ELR (cell line): ENCODE measurements at regions not wholly inside any gene's neighbourhood (a gene's known extent, or its start where the extent isn't known, plus 50 kb on each side); places are given as distances from the start of the nearest gene placed in this dataset.

Experiments used
- DNase-seq: peaks from one replicate; pipeline ENCODE4 v3.0.0-alpha.2; 2015; ENCODE audit warnings: low read depth

DNA sequence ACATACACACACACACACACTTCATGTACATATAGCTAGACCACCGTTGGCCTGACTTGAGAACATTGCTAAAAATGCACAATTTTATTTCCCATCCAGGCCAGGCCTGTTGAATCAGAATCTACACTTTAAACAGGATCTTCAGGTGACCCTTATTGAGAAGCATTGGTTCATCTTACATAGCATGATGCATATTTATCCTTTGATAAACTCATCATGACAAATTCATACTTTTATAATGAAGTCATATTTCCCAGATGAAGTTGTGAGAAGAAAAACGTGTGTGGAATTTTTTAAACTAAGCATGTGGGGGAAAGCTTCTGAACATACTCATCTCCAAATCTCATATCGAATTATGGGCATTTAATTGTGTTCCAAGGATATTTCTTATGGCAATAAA, 877.7 kb downstream of the MRPL39 start:
- peak; percentile 73 for DNase-seq

DNA sequence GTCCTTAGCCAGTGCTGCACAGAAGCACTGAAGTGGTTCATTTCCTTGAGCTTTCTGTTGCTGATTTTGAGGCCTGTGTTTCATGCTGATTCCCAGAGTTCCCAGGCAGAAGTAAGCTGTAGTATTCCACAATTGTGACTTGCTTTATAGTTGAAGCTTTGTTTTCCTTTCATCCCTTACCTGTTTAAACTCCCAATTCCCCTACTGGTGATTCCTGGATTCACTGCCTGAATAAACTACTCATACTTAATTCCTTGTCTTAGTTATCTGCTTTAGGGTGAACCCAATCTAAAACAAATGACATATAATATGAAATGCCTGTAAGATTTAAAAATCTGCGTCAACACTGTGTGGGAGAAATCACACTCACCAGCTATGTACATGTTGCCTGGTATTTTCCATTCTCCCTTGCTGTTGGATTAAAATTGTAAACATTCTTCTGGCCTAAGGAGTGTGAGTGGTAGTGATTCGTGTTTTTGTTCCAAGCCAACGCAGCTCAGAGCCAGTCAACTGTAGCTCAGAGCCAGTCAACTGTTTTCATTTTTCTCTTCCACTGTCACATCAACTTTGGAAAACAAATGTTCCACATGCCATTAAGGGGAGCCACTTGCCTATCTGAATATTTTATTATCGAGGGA, 879.4 kb downstream of the MRPL39 start:
- no peak for DNase-seq

DNA sequence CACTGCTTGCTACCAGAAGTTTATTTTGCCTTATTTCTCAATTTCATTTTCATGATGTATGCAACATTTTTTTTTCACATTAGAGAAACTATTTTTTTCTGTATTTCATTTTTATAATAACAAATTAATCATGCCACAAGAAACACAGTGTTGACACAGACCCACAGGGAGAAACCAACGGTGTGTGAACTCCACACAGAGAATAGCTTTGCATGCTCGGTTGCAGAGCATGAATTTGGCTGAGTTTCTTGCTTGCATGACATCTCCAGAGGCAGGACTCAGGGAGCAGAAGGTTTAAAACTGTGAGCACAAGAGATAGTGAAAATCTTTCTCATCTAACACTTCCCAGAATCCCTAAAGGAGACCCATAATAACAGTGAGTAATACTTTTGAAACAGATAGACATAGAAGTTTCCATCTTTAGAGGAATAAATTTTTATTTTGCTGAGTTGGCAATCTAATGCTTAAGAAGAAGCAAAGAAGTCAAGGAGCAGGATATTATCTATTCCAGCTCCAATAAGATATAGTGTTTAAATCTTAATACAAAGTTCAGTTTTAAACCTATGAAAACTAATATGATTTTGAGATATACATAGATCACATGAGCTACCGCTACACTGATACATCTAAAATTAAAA, 890.9 kb downstream of the MRPL39 start:
- no peak for DNase-seq

DNA sequence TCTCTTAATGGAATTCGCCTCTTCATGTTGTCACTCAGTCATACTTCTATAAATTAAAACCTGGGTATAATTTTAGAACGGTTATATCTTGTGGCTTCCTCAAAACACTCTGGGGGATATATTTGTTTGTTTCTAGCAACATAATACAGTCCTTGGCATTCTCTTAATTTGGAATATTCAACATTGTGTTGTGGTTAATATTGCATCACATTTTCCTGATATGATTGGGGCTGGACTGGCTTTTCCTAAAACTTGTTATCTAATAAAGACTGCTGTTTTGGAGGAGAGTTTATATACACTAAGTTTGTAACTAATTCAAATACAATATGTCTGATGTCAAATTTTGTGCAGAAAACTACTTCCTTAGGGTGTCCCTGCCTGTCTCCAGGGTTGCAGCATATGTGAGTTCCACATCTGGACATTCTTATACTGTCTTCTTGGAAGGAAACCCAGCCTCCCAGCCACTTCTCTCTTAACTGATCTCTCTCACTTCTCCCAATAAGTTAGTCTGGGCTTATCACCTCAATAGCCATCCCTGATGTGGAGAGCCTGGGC, 892.6 kb downstream of the MRPL39 start:
- no peak for DNase-seq

DNA sequence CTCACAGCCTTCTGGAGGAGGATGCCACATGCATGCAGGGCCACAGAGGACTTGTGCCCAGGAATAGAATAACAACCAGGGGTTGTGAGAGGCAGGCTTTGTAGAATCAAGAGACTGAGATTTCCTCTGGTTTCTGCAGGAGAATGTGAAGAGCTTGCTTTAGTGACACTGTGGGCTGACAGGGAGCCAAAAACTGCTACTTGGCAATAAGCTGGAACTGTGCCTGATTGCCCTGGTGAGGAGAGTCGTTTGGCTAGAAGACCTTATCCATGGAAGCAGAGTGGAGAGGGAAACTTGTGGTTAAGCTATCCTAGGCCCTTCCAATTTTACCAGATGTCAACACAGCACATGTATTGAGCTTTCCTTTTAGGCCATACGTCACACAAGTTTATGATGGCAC, 902.1 kb downstream of the MRPL39 start:
- no peak for DNase-seq

DNA sequence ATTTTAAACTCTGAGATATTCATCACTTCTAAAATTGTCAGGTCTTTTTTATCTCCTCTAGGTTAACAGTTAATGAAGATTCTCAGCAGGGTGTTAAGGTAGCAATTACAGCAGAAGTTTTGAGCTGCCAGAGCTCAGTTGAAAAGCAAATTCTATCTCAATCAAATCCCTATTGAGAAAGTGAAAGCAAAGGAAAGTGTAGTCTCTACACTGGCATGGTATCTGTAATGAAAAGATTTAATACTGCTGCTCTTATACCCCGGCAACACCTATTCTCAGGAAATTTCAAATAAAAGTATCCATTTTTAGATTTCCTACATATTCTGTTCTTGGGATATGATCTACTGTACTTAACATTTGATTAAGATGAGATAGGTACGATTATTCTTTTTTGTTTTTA, 913.5 kb downstream of the MRPL39 start:
- peak; percentile 20 for DNase-seq

DNA sequence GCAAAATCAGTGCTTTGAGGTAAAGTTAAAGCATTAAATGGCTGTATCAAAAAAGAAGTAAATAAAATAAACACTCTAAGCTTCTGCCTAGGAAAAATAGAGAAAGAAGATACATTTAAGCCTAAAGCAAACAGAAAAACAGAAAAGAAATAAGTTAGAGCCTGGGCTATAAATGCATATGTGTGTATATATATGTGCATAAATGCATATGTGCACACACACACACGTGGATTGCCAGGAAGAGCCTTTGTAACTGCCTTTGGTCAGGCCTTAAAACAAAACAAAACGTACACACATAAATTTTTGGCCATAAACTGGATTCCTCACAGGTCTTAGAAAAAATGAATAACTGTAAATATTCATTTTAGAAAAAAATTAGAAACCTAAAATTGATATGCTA, 925.8 kb downstream of the MRPL39 start:
- DNase-seq, result no peak

DNA sequence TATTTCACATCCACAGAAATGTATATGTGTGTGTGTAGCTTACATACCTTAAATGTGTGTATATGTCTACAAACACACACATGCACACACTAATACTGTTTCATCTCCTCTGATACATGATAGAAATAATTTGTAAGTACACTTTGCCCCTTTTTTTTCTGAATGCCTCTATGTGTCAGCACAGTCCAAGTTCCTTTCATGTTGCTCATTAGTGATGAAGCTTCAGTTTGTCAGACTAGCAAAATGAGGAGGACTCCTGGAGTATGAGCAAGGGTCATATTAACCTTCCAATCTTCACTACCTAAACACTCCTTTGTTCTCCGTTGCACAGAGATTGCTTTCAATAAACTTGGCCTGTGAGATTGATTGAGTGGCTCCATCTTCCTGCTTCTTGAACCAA, 935.4 kb downstream of the MRPL39 start:
- DNase-seq, result peak; percentile 59

DNA sequence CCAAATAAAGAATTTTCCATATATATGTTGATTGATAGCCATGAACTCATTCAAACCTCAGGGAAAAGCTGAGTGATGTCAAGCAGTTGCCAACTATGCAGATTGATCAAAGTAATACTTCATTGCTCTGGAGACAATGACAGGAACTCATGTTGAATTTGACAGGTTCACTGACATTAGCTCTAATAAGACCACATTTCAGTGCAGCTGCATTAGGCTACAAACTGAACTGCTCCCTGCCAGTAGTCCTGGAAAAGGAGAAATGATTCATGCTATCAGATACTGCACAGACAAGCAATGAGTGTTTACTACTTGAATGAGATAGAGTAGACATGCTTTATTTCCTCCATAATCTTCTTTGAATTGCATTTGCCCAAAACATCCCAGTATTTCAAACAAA, 948.4 kb downstream of the MRPL39 start:
- peak; percentile 39 for DNase-seq

DNA sequence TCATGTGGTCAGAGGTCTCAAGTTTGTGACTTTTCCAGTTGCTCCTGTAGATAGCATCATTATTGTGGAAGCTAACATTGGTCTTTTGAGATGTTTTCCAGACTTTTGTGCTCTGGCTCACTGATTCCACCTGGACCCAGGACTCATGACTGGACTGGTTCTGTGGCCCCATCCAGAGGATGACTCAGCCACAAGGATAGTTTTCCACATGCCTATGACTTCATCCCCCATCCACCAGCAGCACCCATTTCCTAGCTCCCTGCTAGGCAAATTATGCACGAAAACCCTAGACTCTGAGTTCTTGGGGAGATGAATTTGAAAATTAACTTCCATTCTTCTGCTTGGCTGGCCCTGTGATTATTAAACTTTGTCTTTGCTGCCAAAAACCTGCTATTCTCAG, 949.3 kb downstream of the MRPL39 start:
- DNase-seq, result peak; percentile 59

DNA sequence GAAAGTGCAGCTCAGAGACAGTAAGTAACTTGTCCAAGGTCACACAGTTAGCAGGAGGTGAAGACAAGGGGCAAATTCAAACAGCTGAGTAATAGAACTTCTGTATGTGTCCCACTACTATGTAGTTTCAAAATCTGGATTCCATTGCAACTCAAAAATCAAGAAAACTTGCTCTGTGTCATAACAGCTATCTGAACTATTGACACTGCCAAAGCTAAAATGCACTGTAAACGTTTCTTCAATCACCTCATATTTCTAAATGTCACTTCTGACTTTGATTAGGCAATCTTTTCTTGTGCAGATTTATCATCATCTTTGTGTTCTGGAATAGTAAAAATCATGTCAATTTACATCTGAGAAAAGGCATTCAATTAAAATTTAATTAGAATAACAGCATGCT, 957.6 kb downstream of the MRPL39 start:
- DNase-seq, result no peak

DNA sequence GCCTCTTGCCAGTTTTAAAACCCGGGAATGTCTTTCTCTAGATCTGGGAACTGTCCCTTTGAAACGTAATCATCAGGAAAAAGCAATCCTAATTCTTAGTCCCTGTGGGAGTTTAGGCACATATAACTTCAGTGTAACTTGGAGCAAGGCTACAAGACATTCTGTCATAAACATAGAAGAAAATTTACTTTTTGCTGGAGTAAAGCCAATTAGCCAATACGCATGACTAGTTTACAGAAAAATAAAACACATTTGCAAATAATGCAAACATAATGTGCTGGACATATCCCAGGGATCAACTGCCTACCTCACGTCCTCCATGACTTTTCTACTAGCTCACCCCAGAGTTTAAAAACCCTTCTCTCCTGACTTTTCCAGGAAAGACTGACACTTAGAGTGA, 970.6 kb downstream of the MRPL39 start:
- no peak for DNase-seq

DNA sequence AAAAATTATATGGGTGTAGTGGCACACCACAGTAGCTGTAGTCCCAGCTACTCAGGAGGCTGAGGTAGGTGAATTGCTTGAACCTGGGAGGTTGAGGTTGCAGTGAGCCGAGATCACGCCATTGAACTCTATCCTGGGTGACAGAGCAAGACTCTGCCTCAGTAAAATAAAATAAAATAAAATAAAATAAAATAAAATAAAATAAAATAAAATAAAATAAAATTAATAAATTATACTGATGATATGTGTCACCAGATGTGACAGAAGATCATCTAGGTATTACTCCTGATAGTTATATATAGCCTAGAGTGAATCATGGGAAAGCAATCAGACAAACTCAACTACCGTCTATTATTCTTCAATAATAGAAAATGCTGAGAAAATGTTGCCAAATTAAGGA, 972.5 kb downstream of the MRPL39 start:
- no peak for DNase-seq

DNA sequence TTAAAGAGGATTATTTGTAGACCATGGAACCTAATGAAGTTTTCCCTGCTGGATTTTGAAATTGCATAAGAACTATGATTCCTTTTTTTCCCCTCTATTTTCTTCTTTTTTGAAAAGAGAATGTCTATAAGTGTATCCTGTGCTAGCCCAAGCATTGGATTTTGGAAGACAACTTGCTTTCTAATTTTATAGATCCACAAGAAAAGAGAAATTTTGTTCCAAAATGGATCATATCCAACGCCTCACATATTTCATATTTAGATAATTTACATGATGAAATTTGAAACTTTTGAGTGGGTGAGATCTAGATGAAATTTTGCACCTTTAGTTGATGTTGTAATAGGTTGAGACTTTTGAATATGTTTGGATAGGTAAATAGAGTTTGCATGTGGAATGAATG, 978.7 kb downstream of the MRPL39 start:
- no peak for DNase-seq

DNA sequence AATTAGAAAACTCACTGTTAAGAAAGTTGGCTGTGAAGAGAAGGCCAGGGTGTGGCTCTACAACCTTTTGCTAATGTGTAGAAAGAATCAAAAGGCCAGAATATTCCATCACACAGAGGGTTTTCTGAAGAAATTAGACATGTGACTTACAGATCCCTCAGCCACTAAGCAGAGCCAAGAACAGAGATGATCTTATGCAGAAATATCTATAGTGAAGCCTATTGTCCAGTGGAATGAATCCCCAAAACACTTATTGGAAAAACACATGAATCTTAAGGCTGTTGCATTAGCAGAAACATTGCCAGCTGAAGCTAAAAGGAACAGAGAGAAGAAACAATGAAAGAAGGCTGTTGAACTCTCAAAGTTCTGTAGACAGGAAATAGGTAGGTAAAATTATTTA, 979.2 kb downstream of the MRPL39 start:
- no peak for DNase-seq

DNA sequence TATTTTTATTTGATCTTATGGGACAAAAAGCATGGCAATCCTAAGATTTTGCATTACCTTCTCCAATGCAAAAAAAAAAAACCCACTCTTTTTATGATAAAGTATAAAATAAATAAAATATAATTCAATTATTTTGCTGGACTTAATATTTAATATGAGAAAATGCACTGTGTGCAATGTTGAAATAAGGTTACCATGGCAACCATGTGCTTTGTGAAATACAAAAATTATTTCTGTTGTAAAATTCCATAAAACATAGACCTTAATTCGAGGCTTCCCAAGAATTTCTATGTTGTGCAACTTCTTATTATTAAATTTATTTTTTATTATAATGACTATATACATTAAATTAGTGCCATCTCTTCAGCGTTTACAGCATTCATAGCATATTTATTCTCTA, 989.5 kb downstream of the MRPL39 start:
- no peak for DNase-seq

DNA sequence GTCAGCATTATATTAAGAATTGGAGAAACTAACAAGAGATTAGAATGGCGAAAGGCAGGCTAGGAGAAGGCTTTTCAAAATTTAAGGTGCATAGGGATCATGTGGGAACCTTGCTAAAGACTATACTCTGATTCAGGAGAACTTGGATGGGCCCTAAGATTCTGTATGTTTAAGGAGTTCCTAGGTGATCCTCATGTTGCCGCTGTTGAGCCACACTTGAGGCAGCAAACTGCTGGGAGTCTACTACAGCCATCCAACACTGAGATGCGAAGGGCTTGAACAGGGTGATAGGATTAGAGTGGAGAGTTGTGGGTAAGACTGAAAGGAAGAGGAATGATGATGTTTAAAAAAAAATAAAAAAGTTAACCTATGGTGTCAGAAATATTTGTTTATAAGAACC, 1013.2 kb downstream of the MRPL39 start:
- no peak for DNase-seq

DNA sequence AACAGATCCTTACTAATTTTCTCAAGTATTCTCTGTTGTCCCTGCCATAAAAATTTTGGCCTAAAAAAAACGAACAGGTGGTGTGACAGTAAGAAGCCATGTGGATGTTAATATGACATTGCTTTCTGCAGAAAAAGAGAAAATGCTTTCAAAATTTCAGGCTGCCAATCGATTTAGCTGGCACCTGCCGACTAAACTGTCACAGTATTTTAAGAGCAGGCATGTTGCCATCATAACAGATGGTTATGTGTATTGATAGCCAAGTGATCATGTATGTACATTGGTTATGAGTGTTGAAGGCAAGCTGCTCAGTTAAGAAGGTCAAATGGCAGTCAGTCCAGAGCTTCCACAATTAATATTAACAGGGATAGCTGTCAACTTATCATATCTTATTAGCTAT, 1017.0 kb downstream of the MRPL39 start:
- DNase-seq, result no peak

DNA sequence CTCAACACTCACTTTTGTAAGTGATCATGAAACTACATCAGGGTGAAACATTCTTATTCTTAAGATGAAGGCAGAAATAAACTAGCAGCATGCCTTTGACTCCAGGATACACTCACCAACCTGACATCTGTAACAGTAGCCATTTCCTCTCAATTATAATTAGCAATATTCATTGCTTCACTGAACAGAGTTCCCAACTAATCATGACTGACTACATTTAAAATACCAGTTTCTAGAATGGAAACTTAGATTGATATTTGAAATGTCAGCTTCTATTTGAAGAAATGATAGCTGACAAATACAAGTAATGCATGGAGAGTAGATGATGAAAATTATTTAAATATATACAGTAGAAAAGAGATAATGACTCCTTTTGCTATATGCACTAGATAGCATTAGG, 1023.8 kb downstream of the MRPL39 start:
- DNase-seq, result no peak

DNA sequence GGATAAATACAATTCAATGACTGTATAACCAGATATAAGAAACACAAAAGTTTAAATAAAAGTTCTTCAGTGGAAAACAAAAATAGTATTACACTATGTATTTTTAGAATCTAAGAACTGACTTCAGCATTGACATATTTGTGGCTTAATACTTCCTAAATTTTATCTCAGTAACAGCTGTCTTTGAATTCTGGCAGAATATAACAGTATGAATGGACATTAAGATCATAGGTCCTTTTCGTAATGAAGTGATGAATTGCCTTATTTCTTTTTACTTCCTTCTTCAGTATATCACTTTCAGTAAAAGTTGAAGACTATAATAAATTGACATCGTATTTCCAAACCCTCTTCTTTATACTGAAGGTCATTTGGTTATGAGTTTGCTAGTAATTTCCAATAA, 1030.0 kb downstream of the MRPL39 start:
- no peak for DNase-seq

DNA sequence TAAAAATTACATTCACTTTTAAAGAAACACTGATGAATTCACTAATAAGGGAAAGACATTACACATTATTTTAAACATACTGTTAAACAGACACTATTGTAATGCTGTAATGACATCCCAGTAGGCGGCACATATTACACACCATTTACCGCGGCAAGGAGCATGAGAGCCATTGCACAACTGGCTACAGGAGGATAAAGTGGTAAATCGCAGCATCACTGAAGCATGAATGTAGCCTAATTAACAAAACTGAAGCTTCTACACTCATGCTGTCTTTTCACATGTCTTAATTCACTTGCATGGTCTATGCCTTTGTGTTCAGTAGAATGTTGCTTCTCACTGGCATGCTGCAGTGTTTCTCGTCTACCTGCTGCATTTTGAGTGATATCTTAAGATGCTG, 1046.0 kb downstream of the MRPL39 start:
- no peak for DNase-seq

DNA sequence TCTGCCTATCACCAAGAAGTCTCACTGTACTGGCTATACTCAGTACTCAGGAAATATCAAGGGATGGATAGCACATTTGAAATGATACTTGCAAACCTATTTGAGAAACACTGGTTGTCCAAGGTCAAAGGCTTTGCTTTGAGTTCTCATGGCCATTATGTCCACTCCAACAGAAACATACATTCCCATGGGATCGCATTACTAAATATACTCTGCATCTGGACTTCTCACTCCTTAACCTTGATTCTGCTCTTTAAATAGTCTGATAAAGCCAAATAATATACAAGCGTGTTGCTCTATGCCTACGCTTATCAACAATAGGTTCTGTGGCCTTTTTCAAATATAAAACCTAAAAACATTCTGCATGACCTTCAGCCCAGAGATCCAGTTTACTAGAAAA, 1054.8 kb downstream of the MRPL39 start:
- DNase-seq, result no peak

DNA sequence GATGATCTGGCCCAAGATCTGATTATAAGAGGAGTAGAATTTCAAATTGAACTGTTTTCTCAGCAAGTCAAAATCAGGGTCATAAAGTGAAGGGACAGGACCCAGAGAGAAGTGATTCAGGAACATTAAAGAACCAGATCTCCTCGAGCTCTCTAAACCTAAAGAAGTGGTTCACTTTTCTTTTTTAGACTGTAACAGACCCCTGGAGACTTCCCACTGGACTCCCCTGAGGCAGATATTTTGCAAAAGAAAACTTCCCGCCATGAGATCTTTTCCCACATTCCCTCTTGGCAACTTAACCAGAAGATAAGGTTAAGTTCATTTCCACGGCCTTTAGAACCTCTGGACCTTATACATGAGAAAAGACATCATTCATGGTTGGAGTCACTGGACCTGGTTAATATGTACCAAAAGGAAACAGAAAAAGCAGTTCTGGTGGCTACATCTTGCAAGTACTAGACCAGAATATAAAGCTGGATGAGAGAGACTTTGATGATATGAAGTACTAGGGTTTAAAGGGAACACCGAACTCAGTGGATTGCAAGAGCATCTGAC, 1061.4 kb downstream of the MRPL39 start:
- DNase-seq, result no peak
